ENCODE measurements at regions not wholly inside any gene's neighbourhood (a gene's known extent, or its start where the extent isn't known, plus 50 kb on each side); places are given as distances from the start of the nearest gene placed in this dataset.

DNA sequence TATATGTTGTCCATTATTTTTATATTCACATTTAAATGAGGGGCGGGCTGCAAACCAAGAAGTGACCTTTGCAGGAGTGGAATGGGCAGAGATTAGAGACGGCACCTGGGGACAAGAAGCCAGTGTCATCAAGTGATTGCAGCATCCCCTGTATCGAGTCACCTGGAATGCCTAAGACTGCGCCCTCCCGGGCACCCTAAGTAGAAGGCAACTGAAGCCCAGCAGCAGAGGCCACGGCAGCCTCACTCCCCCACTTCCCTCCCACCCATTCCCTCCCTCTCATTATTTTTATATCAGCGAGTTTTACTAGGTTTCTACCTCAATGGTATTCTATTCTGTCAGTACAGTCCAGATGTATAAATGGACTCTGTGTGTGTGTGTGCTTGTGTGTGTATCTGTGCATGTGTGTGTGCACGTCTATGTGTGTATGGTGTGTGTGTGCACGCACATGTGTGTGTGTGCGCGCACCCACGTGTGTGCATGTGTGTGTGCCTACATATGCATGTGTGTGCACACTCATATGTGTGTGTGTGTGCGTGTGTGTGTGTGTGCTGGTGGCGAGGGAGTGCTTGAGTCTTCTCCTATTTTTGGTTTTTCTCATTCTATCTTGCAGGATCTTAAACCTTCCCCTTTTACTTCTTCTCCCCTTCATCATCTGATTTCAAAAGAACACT, 106.8 kb upstream of the SLC66A3 start:
- Mint-ChIP-seq H3K4me3 (no peak overlapping the region), H3K27ac (no peak overlapping the region), H3K9me3 (no peaks in the 10 kb centered on the region), H3K4me1 (peaks cover under 1% of the 10 kb centered on the region; the same call in 2 of the 3 replicates), H3K27me3 (ENCODE audit: insufficient read depth, low read depth, poor library complexity) (peaks cover 2% of the 10 kb centered on the region), H3K36me3 (ENCODE audit: low read depth) (no peaks in the 10 kb centered on the region)
- Histone ChIP-seq H3K79me2 (replicated peaks; ENCODE audit: insufficient read depth) (no peaks in the 10 kb centered on the region), H3K4me3 (no peak overlapping the region), H3K9me2 (ENCODE audit: insufficient read depth) (no peaks in the 10 kb centered on the region), H3K4me1 (ENCODE audit: insufficient read depth) (no peaks in the 10 kb centered on the region), H3K4me2 (no peak overlapping the region), H3F3A (replicated peaks; ENCODE audit: low read depth) (no peaks in the 10 kb centered on the region), H3K36me3 (ENCODE audit: insufficient read depth) (no peaks in the 10 kb centered on the region), H3K27ac (ENCODE audit: low read depth) (no peak overlapping the region), H3K27me3 (ENCODE audit: insufficient read depth) (no peaks in the 10 kb centered on the region), H2AFZ (no peak overlapping the region), H4K20me1 (replicated peaks; ENCODE audit: insufficient read depth) (no peaks in the 10 kb centered on the region)
- TF ChIP-seq EZH2 (IDR thresholded peaks at IDR 0.05; ENCODE audit: low read depth, unreplicated experiment) (no peak), JUNB (IDR thresholded peaks at IDR 0.05; ENCODE audit: unreplicated experiment) (no peak), POLR2AphosphoS5 (IDR thresholded peaks at IDR 0.05; ENCODE audit: low read depth) (no peak), NANOG (IDR thresholded peaks at IDR 0.05; ENCODE audit: borderline replicate concordance) (no peak), EZH2phosphoT487 (IDR thresholded peaks at IDR 0.05; ENCODE audit: unreplicated experiment) (no peak), STAT1 (IDR thresholded peaks at IDR 0.05; ENCODE audit: unreplicated experiment) (no peak), ZNF331 (CRISPR knock-in tag; IDR thresholded peaks at IDR 0.05; ENCODE audit: low read depth) (no peak), CREB1 (CRISPR knock-in tag; IDR thresholded peaks at IDR 0.05; ENCODE audit: low read depth) (no peak), ZNF114 (CRISPR knock-in tag; IDR thresholded peaks at IDR 0.05) (no peak)
- TF ChIP-seq, protein P1, sequence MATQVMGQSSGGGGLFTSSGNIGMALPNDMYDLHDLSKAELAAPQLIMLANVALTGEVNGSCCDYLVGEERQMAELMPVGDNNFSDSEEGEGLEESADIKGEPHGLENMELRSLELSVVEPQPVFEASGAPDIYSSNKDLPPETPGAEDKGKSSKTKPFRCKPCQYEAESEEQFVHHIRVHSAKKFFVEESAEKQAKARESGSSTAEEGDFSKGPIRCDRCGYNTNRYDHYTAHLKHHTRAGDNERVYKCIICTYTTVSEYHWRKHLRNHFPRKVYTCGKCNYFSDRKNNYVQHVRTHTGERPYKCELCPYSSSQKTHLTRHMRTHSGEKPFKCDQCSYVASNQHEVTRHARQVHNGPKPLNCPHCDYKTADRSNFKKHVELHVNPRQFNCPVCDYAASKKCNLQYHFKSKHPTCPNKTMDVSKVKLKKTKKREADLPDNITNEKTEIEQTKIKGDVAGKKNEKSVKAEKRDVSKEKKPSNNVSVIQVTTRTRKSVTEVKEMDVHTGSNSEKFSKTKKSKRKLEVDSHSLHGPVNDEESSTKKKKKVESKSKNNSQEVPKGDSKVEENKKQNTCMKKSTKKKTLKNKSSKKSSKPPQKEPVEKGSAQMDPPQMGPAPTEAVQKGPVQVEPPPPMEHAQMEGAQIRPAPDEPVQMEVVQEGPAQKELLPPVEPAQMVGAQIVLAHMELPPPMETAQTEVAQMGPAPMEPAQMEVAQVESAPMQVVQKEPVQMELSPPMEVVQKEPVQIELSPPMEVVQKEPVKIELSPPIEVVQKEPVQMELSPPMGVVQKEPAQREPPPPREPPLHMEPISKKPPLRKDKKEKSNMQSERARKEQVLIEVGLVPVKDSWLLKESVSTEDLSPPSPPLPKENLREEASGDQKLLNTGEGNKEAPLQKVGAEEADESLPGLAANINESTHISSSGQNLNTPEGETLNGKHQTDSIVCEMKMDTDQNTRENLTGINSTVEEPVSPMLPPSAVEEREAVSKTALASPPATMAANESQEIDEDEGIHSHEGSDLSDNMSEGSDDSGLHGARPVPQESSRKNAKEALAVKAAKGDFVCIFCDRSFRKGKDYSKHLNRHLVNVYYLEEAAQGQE (IDR thresholded peaks at IDR 0.05; ENCODE audit: unreplicated experiment): no peak
- TF ChIP-seq, protein P2, sequence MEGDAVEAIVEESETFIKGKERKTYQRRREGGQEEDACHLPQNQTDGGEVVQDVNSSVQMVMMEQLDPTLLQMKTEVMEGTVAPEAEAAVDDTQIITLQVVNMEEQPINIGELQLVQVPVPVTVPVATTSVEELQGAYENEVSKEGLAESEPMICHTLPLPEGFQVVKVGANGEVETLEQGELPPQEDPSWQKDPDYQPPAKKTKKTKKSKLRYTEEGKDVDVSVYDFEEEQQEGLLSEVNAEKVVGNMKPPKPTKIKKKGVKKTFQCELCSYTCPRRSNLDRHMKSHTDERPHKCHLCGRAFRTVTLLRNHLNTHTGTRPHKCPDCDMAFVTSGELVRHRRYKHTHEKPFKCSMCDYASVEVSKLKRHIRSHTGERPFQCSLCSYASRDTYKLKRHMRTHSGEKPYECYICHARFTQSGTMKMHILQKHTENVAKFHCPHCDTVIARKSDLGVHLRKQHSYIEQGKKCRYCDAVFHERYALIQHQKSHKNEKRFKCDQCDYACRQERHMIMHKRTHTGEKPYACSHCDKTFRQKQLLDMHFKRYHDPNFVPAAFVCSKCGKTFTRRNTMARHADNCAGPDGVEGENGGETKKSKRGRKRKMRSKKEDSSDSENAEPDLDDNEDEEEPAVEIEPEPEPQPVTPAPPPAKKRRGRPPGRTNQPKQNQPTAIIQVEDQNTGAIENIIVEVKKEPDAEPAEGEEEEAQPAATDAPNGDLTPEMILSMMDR (conservative IDR thresholded peaks at IDR 0.05; ENCODE audit: low read depth in 2 of 2): no peak
- TF ChIP-seq, protein P3, sequence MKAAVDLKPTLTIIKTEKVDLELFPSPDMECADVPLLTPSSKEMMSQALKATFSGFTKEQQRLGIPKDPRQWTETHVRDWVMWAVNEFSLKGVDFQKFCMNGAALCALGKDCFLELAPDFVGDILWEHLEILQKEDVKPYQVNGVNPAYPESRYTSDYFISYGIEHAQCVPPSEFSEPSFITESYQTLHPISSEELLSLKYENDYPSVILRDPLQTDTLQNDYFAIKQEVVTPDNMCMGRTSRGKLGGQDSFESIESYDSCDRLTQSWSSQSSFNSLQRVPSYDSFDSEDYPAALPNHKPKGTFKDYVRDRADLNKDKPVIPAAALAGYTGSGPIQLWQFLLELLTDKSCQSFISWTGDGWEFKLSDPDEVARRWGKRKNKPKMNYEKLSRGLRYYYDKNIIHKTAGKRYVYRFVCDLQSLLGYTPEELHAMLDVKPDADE (IDR thresholded peaks at IDR 0.05): no peak
- TF ChIP-seq, protein P4, sequence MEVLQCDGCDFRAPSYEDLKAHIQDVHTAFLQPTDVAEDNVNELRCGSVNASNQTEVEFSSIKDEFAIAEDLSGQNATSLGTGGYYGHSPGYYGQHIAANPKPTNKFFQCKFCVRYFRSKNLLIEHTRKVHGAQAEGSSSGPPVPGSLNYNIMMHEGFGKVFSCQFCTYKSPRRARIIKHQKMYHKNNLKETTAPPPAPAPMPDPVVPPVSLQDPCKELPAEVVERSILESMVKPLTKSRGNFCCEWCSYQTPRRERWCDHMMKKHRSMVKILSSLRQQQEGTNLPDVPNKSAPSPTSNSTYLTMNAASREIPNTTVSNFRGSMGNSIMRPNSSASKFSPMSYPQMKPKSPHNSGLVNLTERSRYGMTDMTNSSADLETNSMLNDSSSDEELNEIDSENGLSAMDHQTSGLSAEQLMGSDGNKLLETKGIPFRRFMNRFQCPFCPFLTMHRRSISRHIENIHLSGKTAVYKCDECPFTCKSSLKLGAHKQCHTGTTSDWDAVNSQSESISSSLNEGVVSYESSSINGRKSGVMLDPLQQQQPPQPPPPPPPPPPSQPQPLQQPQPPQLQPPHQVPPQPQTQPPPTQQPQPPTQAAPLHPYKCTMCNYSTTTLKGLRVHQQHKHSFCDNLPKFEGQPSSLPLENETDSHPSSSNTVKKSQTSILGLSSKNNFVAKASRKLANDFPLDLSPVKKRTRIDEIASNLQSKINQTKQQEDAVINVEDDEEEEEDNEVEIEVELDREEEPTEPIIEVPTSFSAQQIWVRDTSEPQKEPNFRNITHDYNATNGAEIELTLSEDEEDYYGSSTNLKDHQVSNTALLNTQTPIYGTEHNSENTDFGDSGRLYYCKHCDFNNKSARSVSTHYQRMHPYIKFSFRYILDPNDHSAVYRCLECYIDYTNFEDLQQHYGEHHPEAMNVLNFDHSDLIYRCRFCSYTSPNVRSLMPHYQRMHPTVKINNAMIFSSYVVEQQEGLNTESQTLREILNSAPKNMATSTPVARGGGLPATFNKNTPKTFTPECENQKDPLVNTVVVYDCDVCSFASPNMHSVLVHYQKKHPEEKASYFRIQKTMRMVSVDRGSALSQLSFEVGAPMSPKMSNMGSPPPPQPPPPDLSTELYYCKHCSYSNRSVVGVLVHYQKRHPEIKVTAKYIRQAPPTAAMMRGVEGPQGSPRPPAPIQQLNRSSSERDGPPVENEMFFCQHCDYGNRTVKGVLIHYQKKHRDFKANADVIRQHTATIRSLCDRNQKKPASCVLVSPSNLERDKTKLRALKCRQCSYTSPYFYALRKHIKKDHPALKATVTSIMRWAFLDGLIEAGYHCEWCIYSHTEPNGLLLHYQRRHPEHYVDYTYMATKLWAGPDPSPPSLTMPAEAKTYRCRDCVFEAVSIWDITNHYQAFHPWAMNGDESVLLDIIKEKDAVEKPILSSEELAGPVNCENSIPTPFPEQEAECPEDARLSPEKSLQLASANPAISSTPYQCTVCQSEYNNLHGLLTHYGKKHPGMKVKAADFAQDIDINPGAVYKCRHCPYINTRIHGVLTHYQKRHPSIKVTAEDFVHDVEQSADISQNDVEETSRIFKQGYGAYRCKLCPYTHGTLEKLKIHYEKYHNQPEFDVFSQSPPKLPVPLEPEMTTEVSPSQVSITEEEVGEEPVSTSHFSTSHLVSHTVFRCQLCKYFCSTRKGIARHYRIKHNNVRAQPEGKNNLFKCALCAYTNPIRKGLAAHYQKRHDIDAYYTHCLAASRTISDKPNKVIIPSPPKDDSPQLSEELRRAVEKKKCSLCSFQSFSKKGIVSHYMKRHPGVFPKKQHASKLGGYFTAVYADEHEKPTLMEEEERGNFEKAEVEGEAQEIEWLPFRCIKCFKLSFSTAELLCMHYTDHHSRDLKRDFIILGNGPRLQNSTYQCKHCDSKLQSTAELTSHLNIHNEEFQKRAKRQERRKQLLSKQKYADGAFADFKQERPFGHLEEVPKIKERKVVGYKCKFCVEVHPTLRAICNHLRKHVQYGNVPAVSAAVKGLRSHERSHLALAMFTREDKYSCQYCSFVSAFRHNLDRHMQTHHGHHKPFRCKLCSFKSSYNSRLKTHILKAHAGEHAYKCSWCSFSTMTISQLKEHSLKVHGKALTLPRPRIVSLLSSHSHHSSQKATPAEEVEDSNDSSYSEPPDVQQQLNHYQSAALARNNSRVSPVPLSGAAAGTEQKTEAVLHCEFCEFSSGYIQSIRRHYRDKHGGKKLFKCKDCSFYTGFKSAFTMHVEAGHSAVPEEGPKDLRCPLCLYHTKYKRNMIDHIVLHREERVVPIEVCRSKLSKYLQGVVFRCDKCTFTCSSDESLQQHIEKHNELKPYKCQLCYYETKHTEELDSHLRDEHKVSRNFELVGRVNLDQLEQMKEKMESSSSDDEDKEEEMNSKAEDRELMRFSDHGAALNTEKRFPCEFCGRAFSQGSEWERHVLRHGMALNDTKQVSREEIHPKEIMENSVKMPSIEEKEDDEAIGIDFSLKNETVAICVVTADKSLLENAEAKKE (CRISPR knock-in tag; IDR thresholded peaks at IDR 0.05): no peak
- no peak for DNase-seq (ENCODE audit: low spot score)
- ATAC-seq: no peak

All from GM23338 (cell line).